ENCODE measurements at regions not wholly inside any gene's neighbourhood (a gene's known extent, or its start where the extent isn't known, plus 50 kb on each side); places are given as distances from the start of the nearest gene placed in this dataset.

DNA sequence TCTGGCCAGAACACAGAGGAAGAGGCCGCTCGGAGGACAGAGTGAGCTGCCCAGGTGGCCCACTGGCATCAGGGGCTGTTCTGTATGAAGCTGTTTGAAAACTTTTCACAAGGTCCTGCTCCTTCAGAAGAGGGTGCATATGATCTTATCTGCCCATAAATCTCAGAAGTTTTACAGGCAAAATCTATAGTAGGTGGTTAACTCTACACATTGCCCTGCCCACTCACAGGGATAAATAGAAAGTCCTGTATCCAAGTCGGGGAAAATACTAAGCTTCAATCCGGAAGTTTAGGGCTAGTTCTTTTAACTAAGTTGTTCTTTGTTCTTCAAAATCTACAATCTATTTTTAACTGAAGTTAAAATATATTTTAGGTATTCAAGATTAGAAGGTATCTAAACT, 233.7 kb downstream of the FOXA2 start:
- TF ChIP-seq, protein P1, sequence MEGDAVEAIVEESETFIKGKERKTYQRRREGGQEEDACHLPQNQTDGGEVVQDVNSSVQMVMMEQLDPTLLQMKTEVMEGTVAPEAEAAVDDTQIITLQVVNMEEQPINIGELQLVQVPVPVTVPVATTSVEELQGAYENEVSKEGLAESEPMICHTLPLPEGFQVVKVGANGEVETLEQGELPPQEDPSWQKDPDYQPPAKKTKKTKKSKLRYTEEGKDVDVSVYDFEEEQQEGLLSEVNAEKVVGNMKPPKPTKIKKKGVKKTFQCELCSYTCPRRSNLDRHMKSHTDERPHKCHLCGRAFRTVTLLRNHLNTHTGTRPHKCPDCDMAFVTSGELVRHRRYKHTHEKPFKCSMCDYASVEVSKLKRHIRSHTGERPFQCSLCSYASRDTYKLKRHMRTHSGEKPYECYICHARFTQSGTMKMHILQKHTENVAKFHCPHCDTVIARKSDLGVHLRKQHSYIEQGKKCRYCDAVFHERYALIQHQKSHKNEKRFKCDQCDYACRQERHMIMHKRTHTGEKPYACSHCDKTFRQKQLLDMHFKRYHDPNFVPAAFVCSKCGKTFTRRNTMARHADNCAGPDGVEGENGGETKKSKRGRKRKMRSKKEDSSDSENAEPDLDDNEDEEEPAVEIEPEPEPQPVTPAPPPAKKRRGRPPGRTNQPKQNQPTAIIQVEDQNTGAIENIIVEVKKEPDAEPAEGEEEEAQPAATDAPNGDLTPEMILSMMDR (IDR thresholded peaks at IDR 0.05), result no peak
- TF ChIP-seq POLR2AphosphoS5 (IDR thresholded peaks at IDR 0.05), result no peak

Measured in breast epithelium (tissue), 3 donors.